HG03060 (cell line): ENCODE measurements at regions not wholly inside any gene's neighbourhood (a gene's known extent, or its start where the extent isn't known, plus 50 kb on each side); places are given as distances from the start of the nearest gene placed in this dataset.

Source experiments
- ATAC-seq: cut with Tn5 transposase; IDR thresholded peaks from one replicate; pipeline ENCODE4 v1.9.1; 2021; ENCODE audit warnings: low read depth, moderate number of reproducible peaks; ENCODE audit not compliant: unreplicated experiment

- no peak for ATAC-seq
Observed at GRCh38 chr3:59460068-59460467, 410.2 kb upstream of the CFAP20DC start.

GRCh38 chr3:59456852-59457485, 407.1 kb upstream of the CFAP20DC start:
- ATAC-seq, result peak; percentile 96

- ATAC-seq, result no peak
Observed at GRCh38 chr3:59451800-59452746, 402.2 kb upstream of the CFAP20DC start.

GRCh38 chr3:59450946-59451763, 401.3 kb upstream of the CFAP20DC start:
- peak; percentile 96 for ATAC-seq

GRCh38 chr3:59450437-59450836, 400.6 kb upstream of the CFAP20DC start:
- ATAC-seq, result no peak

GRCh38 chr3:59446775-59447465, 397.1 kb upstream of the CFAP20DC start:
- no peak for ATAC-seq

GRCh38 chr3:59444676-59445075, 394.9 kb upstream of the CFAP20DC start:
- no peak for ATAC-seq

GRCh38 chr3:59444294-59444671, 394.5 kb upstream of the CFAP20DC start:
- ATAC-seq, result no peak

GRCh38 chr3:59443618-59444293, 393.9 kb upstream of the CFAP20DC start:
- ATAC-seq, result no peak

GRCh38 chr3:59442046-59442445, 392.2 kb upstream of the CFAP20DC start:
- no peak for ATAC-seq

GRCh38 chr3:59440285-59441028, 390.6 kb upstream of the CFAP20DC start:
- ATAC-seq, result no peak

GRCh38 chr3:59438492-59438891, 388.7 kb upstream of the CFAP20DC start:
- no peak for ATAC-seq

GRCh38 chr3:59436164-59436958, 386.5 kb upstream of the CFAP20DC start:
- no peak for ATAC-seq

GRCh38 chr3:59433546-59433945, 383.7 kb upstream of the CFAP20DC start:
- ATAC-seq, result no peak

- no peak for ATAC-seq
Observed at GRCh38 chr3:59432665-59433064, 382.8 kb upstream of the CFAP20DC start.

- no peak for ATAC-seq
Observed at GRCh38 chr3:59430341-59430740, 380.5 kb upstream of the CFAP20DC start.

- no peak for ATAC-seq
Observed at GRCh38 chr3:59429198-59429597, 379.4 kb upstream of the CFAP20DC start.

- no peak for ATAC-seq
Observed at GRCh38 chr3:59426821-59427565, 377.2 kb upstream of the CFAP20DC start.
